Endothelial cell of umbilical vein (primary cell): ENCODE measurements at regions not wholly inside any gene's neighbourhood (a gene's known extent, or its start where the extent isn't known, plus 50 kb on each side); places are given as distances from the start of the nearest gene placed in this dataset.

Source experiments
- BruUV-seq: library from RNA; stranded (reverse); fragments of 400-500 nt; replicated peaks from 2 replicates; lab custom pipeline; 2021; lab: Mats Ljungman, UMichigan
- CTCF ChIA-PET: fragments of 300-600, 350-600 bp; sonication (Branson Sonifier 250); formaldehyde crosslinking; loops from one replicate; lab custom pipeline; 2021; ENCODE audit warnings: antibody characterized with exemption, inconsistent platforms; lab: Charles Lee
- POLR2A ChIA-PET: fragments of 300-600, 350-600 bp; sonication (Branson Sonifier 250); formaldehyde crosslinking; loops from one replicate; lab custom pipeline; 2021; ENCODE audit warnings: antibody characterized with exemption, inconsistent platforms; lab: Charles Lee
- DNase-seq: peaks from one replicate; pipeline ENCODE4 v3.0.0-alpha.2; 2011; ENCODE audit warnings: low read depth, low spot score
- FAIRE-seq: peaks from 2 replicates; lab custom pipeline; 2011; peaks lifted over from hg19 to GRCh38; lab: Jason Lieb, UNC
- H2AFZ ChIP-seq: 2 replicates; pipeline ENCODE4 v1.6.0; 2012; ENCODE audit warnings: low read depth, low read length, control low read depth, inconsistent platforms
- H3K27ac ChIP-seq: 2 replicates; pipeline ENCODE4 v1.5.1; 2011; ENCODE audit warnings: low read depth, mild to moderate bottlenecking, control low read depth, low read length, moderate library complexity; ENCODE audit not compliant: insufficient read depth
- H3K27me3 ChIP-seq, 2 experiments: 2 replicates each; pipeline versions ENCODE4 v1.6.0 to v1.6.1; 2011; ENCODE audit warnings: low read length in 2 of 2, mixed read lengths in 1 of 2; ENCODE audit not compliant: control insufficient read depth in 2 of 2, insufficient read depth in 2 of 2
- H3K36me3 ChIP-seq, 2 experiments: 2 replicates in 1 of 2; 3 replicates in 1 of 2; pipeline ENCODE4 v1.5.1; 2011; ENCODE audit warnings: low read length in 2 of 2, mild to moderate bottlenecking in 1 of 2, moderate library complexity in 1 of 2; ENCODE audit not compliant: control insufficient read depth in 2 of 2, insufficient read depth in 2 of 2; ENCODE audit errors: extremely low read depth in 1 of 2
- H3K4me1 ChIP-seq: 3 replicates; pipeline ENCODE4 v1.5.1; 2011; ENCODE audit warnings: mild to moderate bottlenecking, low read length; ENCODE audit not compliant: control insufficient read depth, insufficient read depth; ENCODE audit errors: extremely low read depth
- H3K4me2 ChIP-seq: 2 replicates; pipeline ENCODE4 v1.6.1; 2011; ENCODE audit warnings: low read length, control low read depth, mixed read lengths; ENCODE audit not compliant: insufficient read depth
- H3K4me3 ChIP-seq, 3 experiments: fragments of 200-600 bp in 1 of 3; sonication (generic), shearing (Covaris generic) in 1 of 3; replicated peaks in 1 of 3; 2 replicates each; pipeline ENCODE4 v1.5.1; 2011 to 2016; ENCODE audit warnings: control low read depth in 3 of 3, low read length in 3 of 3, mild to moderate bottlenecking in 2 of 3, inconsistent platforms in 1 of 3, low read depth in 1 of 3, moderate library complexity in 1 of 3; ENCODE audit not compliant: insufficient read depth in 1 of 3
- H3K79me2 ChIP-seq: 2 replicates; pipeline ENCODE4 v1.6.0; 2012; ENCODE audit warnings: low read length, inconsistent platforms; ENCODE audit not compliant: control insufficient read depth, insufficient read depth
- H3K9ac ChIP-seq: replicated peaks from 2 replicates; pipeline ENCODE3; 2011; ENCODE audit warnings: low read length, control low read depth; ENCODE audit not compliant: insufficient read depth; ENCODE audit errors: extremely low read depth
- H3K9me1 ChIP-seq: replicated peaks from 3 replicates; pipeline ENCODE4 v1.6.0; 2011; ENCODE audit warnings: mild to moderate bottlenecking, low read length; ENCODE audit not compliant: control insufficient read depth, insufficient read depth; ENCODE audit errors: extremely low read depth
- H3K9me3 ChIP-seq: replicated peaks from 2 replicates; pipeline ENCODE4 v1.5.1; 2012; ENCODE audit warnings: low read length, inconsistent platforms; ENCODE audit not compliant: control insufficient read depth, insufficient read depth
- H4K20me1 ChIP-seq: replicated peaks from 2 replicates; pipeline ENCODE3; 2011; ENCODE audit warnings: mild to moderate bottlenecking, low read length; ENCODE audit not compliant: control insufficient read depth, insufficient read depth; ENCODE audit errors: extremely low read depth
- EZH2 ChIP-seq: IDR thresholded peaks from 2 replicates; pipeline ENCODE4 v1.6.1; 2012; ENCODE audit warnings: borderline replicate concordance, low read depth, mild to moderate bottlenecking, moderate library complexity, low read length, inconsistent platforms; ENCODE audit not compliant: severe bottlenecking
- FOS ChIP-seq: IDR thresholded peaks from 2 replicates; pipeline ENCODE4 v1.6.1; 2011; ENCODE audit warnings: mild to moderate bottlenecking, low read length, moderate library complexity, borderline replicate concordance; ENCODE audit not compliant: insufficient read depth
- GATA2 ChIP-seq: IDR thresholded peaks from 2 replicates; pipeline ENCODE4 v1.7.0; 2011; ENCODE audit warnings: low read depth, mild to moderate bottlenecking, moderate library complexity, mixed read lengths, low read length; ENCODE audit not compliant: insufficient read length, insufficient read depth
- JUN ChIP-seq: IDR thresholded peaks from 2 replicates; pipeline ENCODE4 v1.6.1; 2011; ENCODE audit warnings: borderline replicate concordance, low read depth; ENCODE audit not compliant: insufficient read length, insufficient read depth
- MYC ChIP-seq: IDR thresholded peaks from one replicate; pipeline ENCODE4 v1.6.1; 2011; ENCODE audit warnings: mild to moderate bottlenecking, low read depth, low read length
- POLR2A ChIP-seq: IDR thresholded peaks from 2 replicates; pipeline ENCODE4 v1.6.1; 2012; ENCODE audit warnings: low read depth, mild to moderate bottlenecking, control low read depth, low read length
- POLR2AphosphoS5 ChIP-seq: IDR thresholded peaks from 2 replicates; pipeline ENCODE4 v1.6.1; 2012; ENCODE audit warnings: low read depth, mild to moderate bottlenecking, control low read depth, low read length, moderate library complexity; ENCODE audit not compliant: insufficient read depth
- dilution Hi-C: fragments of 300-500 bp; cut with MboI; formaldehyde crosslinking; loops from one replicate; pipeline ENCODE4 v1.15.0; 2019; ENCODE audit warnings: low sequenced_read_pairs; ENCODE audit not compliant: extremely low pct_ligation_motif_present
- intact Hi-C: fragments of 100-400 bp; cut with micrococcal nuclease; formaldehyde crosslinking; loops from one replicate; pipeline ENCODE4 v1.10.0; 2022
- TF ChIP-seq, protein P1 (sequence below): IDR thresholded peaks from 2 replicates; pipeline ENCODE4 v1.6.1; 2011; ENCODE audit not compliant: insufficient read depth, insufficient read length
- TF ChIP-seq, protein P2 (sequence below), 2 donors: IDR thresholded peaks; 1 replicate in 1 of 2; 2 replicates in 1 of 2; pipeline ENCODE4 v1.5.1; 2011; ENCODE audit warnings: low read length in 2 of 2, mild to moderate bottlenecking in 2 of 2, moderate library complexity in 2 of 2, control low read depth in 1 of 2, inconsistent platforms in 1 of 2, low read depth in 1 of 2; ENCODE audit not compliant: insufficient read depth in 1 of 2; ENCODE audit errors: extremely low read depth in 1 of 2

DNA sequence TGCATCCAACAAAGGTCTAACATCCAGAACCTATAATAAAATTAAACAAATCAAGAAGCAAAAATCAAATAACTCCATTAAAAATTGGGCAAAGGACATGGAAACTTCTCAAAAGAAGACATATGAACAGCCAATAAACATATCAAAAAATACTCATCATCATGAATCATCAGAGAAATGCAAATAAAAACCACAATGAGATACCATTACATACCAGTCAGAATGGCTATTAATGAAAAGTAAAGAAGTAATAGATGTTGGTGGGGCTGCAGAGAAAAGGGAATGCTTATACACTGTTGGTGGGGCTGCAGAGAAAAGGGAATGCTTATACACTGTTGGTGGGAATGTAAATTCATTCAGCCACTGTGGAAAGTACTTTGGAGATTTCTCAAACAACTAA is 465.8 kb downstream of the ZIC3 start:
- Histone ChIP-seq H3K79me2 (no peaks in the 10 kb centered on the region), H3K4me2 (no peak overlapping the region), H3K27ac (no peak overlapping the region), H3K9me1 (no peaks in the 10 kb centered on the region), H3K36me3 (no peaks in the 10 kb centered on the region), H3K9me3 (no peaks in the 10 kb centered on the region), H3K4me1 (no peaks in the 10 kb centered on the region), H3K27me3 (no peaks in the 10 kb centered on the region), H3K9ac (no peak overlapping the region), H2AFZ (no peak overlapping the region), H4K20me1 (no peaks in the 10 kb centered on the region), H3K4me3 (no peak overlapping the region)
- dilution Hi-C loops (no loop called here), intact Hi-C loops (no loop called here)
- TF ChIP-seq GATA2 (no peak), JUN (no peak), POLR2A (no peak), FOS (no peak), POLR2AphosphoS5 (no peak), EZH2 (no peak), MYC (no peak)
- TF ChIP-seq, protein P1, sequence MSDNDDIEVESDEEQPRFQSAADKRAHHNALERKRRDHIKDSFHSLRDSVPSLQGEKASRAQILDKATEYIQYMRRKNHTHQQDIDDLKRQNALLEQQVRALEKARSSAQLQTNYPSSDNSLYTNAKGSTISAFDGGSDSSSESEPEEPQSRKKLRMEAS, result no peak
- TF ChIP-seq, protein P2, sequence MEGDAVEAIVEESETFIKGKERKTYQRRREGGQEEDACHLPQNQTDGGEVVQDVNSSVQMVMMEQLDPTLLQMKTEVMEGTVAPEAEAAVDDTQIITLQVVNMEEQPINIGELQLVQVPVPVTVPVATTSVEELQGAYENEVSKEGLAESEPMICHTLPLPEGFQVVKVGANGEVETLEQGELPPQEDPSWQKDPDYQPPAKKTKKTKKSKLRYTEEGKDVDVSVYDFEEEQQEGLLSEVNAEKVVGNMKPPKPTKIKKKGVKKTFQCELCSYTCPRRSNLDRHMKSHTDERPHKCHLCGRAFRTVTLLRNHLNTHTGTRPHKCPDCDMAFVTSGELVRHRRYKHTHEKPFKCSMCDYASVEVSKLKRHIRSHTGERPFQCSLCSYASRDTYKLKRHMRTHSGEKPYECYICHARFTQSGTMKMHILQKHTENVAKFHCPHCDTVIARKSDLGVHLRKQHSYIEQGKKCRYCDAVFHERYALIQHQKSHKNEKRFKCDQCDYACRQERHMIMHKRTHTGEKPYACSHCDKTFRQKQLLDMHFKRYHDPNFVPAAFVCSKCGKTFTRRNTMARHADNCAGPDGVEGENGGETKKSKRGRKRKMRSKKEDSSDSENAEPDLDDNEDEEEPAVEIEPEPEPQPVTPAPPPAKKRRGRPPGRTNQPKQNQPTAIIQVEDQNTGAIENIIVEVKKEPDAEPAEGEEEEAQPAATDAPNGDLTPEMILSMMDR (IDR thresholded peaks at IDR 0.05; ENCODE audit: extremely low read depth in 1 of 2, insufficient read depth in 1 of 2, low read depth in 1 of 2, low read length in 2 of 2), result no peak
- POLR2A ChIA-PET, result interaction anchor here (0.6 kb wide), 1 partner anchor 1075 kb away, joined by 3 read pairs; no protein-coding TSS in a partner anchor
- CTCF ChIA-PET, result no interaction called here
- BruUV-seq, result no TSS peak
- FAIRE-seq, result no peak
- DNase-seq, result no peak
